Duodenal mucosa (tissue), 2 donors: ENCODE measurements at regions not wholly inside any gene's neighbourhood (a gene's known extent, or its start where the extent isn't known, plus 50 kb on each side); places are given as distances from the start of the nearest gene placed in this dataset.
"Not testable (repeated sequence)": the region's sequence is repeated elsewhere in the genome, so short reads cannot be mapped to it uniquely, and the experiment has no call there.

Experiments
- H3K27ac ChIP-seq: one replicate; pipeline ENCODE4 v1.7.0; 2013; ENCODE audit warnings: low read depth, low read length
- H3K27me3 ChIP-seq, 2 donors: one replicate each; pipeline ENCODE4 v1.7.0; 2013; ENCODE audit warnings: low read length in 2 of 2, control low read depth in 1 of 2; ENCODE audit not compliant: insufficient read depth in 2 of 2, control insufficient read depth in 1 of 2
- H3K36me3 ChIP-seq, 2 donors: one replicate each; pipeline ENCODE4 v1.7.0; 2013; ENCODE audit warnings: low read length in 2 of 2, control low read depth in 1 of 2; ENCODE audit not compliant: insufficient read depth in 2 of 2, control insufficient read depth in 1 of 2
- H3K4me1 ChIP-seq, 2 donors: one replicate each; pipeline ENCODE4 v1.7.0; 2013; ENCODE audit warnings: low read length in 2 of 2, control low read depth in 1 of 2; ENCODE audit not compliant: insufficient read depth in 2 of 2, control insufficient read depth in 1 of 2
- H3K4me3 ChIP-seq, 2 donors: one replicate each; pipeline ENCODE4 v1.7.0; 2013; ENCODE audit warnings: low read length in 2 of 2, low read depth in 1 of 2
- H3K9ac ChIP-seq, 2 donors: one replicate each; pipeline ENCODE4 v1.7.0; 2013; ENCODE audit warnings: low read length in 2 of 2, low read depth in 1 of 2
- H3K9me3 ChIP-seq, 2 donors: one replicate each; pipeline ENCODE4 v1.7.0; 2013; ENCODE audit warnings: low read length in 2 of 2, control low read depth in 1 of 2; ENCODE audit not compliant: control insufficient read depth in 1 of 2

- Histone ChIP-seq H3K36me3 (no peaks in the 10 kb centered on the region), H3K4me1 (no peaks in the 10 kb centered on the region), H3K27ac (no peak overlapping the region), H3K9me3 (no peaks in the 10 kb centered on the region), H3K9ac (no peak overlapping the region), H3K4me3 (no peak overlapping the region), H3K27me3 (no peaks in the 10 kb centered on the region)
These were observed 77.4 kb upstream of the PPARGC1A start for GRCh38 chr4:23967281-23967680.

- Histone ChIP-seq H3K36me3 (no peaks in the 10 kb centered on the region), H3K4me3 (no peak overlapping the region), H3K27me3 (no peaks in the 10 kb centered on the region), H3K9ac (no peak overlapping the region), H3K27ac (no peak overlapping the region), H3K9me3 (no peaks in the 10 kb centered on the region), H3K4me1 (no peaks in the 10 kb centered on the region)
These were observed 76.9 kb upstream of the PPARGC1A start for GRCh38 chr4:23966725-23967124.

GRCh38 chr4:23962462-23962861, 72.6 kb upstream of the PPARGC1A start:
- no peak overlapping the region for H3K27ac ChIP-seq
- H3K4me3 ChIP-seq = no peak overlapping the region
- no peak overlapping the region for H3K9ac ChIP-seq
- H3K36me3 ChIP-seq = no peaks in the 10 kb centered on the region
- H3K9me3 ChIP-seq = no peaks in the 10 kb centered on the region
- H3K4me1 ChIP-seq = no peaks in the 10 kb centered on the region
- no peaks in the 10 kb centered on the region for H3K27me3 ChIP-seq

GRCh38 chr4:23961395-23961794, 71.5 kb upstream of the PPARGC1A start:
- not testable (repeated sequence) for H3K27ac ChIP-seq, H3K36me3 ChIP-seq, H3K9me3 ChIP-seq, H3K4me3 ChIP-seq, H3K4me1 ChIP-seq, H3K27me3 ChIP-seq, H3K9ac ChIP-seq

GRCh38 chr4:23959396-23960148, 69.7 kb upstream of the PPARGC1A start:
- H3K9me3 ChIP-seq = no peaks in the 10 kb centered on the region
- H3K4me1 ChIP-seq = no peaks in the 10 kb centered on the region

GRCh38 chr4:23958749-23959148, 68.9 kb upstream of the PPARGC1A start:
- Histone ChIP-seq H3K4me1 (no peaks in the 10 kb centered on the region), H3K9me3 (no peaks in the 10 kb centered on the region), H3K4me3 (no peak overlapping the region), H3K9ac (no peak overlapping the region), H3K36me3 (no peaks in the 10 kb centered on the region), H3K27ac (no peak overlapping the region), H3K27me3 (no peaks in the 10 kb centered on the region)

More at GRCh38 chr4:23959396-23960148, 69.7 kb upstream of the PPARGC1A start:
- Histone ChIP-seq H3K4me3 (no peak overlapping the region), H3K9ac (no peak overlapping the region), H3K27ac (no peak overlapping the region), H3K27me3 (no peaks in the 10 kb centered on the region), H3K36me3 (no peaks in the 10 kb centered on the region)

GRCh38 chr4:23957465-23957864, 67.6 kb upstream of the PPARGC1A start:
- H3K36me3 ChIP-seq = no peaks in the 10 kb centered on the region
- no peak overlapping the region for H3K27ac ChIP-seq
- H3K4me3 ChIP-seq = no peak overlapping the region
- no peaks in the 10 kb centered on the region for H3K9me3 ChIP-seq
- no peaks in the 10 kb centered on the region for H3K4me1 ChIP-seq
- H3K9ac ChIP-seq = no peak overlapping the region
- H3K27me3 ChIP-seq = no peaks in the 10 kb centered on the region

DNA sequence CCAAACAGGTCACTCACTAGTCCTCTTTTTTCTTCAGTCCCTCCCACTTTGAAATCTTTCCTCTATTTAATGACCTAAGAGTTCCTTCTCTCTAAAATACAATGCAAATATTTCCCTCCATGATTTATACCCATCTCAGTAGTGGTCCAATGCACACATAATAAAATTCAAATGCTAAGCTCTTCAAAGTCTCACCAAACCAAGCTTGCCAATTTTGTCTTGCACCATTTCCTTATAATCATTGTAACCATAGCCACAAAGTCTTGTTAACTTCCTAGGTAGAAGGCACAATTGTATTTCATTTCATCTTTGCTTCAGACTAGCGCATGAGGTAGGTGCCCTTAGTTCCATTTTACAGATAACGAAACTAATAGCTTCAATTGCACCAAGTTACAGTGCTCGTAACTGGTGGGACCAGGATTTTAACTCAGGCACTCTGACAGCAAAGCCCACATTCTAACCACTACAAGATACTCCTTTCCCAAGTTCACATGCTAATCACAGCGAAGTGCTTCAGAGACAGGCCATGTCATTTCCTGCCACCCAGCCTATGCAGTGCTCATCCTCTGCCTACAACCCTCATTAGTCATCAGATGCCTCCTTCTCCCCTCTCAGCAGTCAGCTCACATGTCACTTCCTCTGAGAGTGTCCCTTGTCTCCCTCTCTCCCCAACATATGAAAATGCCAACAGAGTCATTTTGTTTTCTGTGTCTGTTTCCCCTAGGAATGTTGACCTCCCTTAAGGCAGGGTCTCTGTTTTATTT, 66.9 kb upstream of the PPARGC1A start:
- Histone ChIP-seq H3K27me3 (no peaks in the 10 kb centered on the region), H3K4me3 (no peak overlapping the region), H3K4me1 (no peaks in the 10 kb centered on the region), H3K36me3 (no peaks in the 10 kb centered on the region), H3K9me3 (no peaks in the 10 kb centered on the region), H3K9ac (no peak overlapping the region), H3K27ac (no peak overlapping the region)

- Histone ChIP-seq H3K9me3 (no peaks in the 10 kb centered on the region), H3K27ac (no peak overlapping the region), H3K4me1 (peaks cover 0 to 3% of the 10 kb centered on the region in 2 donors), H3K36me3 (no peaks in the 10 kb centered on the region), H3K9ac (no peak overlapping the region), H3K4me3 (no peak overlapping the region), H3K27me3 (no peaks in the 10 kb centered on the region)
These were observed 62.4 kb upstream of the PPARGC1A start for GRCh38 chr4:23952258-23952657.

DNA sequence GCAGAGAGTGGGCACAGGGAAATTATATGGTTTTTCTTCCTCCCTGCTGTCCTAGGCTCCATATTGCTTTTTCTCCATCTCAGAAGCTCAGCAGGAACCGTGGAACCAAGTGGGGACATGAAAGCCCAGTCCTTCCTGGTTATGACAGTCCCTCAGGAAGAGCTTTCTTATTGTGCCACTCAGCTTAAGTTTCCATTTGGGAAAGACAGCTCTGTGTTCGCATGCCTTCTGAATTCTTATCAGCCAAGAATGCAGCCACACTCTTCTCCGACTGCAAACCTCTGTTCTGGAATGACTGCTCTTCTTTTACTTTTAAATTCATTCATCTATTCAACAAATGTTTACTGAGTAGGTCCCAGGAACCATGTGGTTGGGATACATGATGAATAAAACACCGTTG, 58.0 kb upstream of the PPARGC1A start:
- Histone ChIP-seq H3K27me3 (no peaks in the 10 kb centered on the region), H3K4me1 (peaks cover 0 to 8% of the 10 kb centered on the region in 2 donors), H3K9me3 (no peaks in the 10 kb centered on the region), H3K4me3 (no peak overlapping the region), H3K9ac (no peak overlapping the region), H3K36me3 (no peaks in the 10 kb centered on the region), H3K27ac (no peak overlapping the region)
